ENCODE measurements at regions not wholly inside any gene's neighbourhood (a gene's known extent, or its start where the extent isn't known, plus 50 kb on each side); places are given as distances from the start of the nearest gene placed in this dataset.

DNA sequence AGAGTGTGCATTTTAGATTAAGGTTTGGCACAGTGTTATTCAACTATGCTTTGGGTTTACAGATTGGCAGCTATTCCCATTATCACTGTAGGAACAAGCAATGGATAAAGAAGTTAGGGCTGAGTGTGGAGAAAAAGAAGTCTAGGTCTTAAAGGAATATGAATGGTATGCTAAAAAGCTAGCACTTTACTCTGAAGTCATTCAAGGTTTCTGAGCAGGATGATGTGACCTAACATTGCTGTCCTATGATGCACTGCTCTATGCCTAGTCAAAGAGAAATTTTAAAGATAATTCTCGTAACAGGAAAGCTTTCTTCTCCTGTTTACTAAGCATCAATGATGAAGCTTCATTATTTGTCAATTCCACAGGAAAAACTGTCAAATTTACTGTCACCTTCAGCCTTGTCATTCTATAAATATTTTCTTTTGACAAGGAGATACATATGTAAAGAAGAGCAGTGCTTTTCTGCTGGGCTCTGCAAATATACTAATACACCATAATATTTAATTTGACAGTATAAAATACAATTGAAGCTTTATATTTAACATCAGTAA lies 476.1 kb upstream of the PTPRD start:
- TF ChIP-seq POLR2AphosphoS5 (IDR thresholded peaks at IDR 0.05; ENCODE audit: low read depth, low read length), result no peak
- TF ChIP-seq, protein P1, sequence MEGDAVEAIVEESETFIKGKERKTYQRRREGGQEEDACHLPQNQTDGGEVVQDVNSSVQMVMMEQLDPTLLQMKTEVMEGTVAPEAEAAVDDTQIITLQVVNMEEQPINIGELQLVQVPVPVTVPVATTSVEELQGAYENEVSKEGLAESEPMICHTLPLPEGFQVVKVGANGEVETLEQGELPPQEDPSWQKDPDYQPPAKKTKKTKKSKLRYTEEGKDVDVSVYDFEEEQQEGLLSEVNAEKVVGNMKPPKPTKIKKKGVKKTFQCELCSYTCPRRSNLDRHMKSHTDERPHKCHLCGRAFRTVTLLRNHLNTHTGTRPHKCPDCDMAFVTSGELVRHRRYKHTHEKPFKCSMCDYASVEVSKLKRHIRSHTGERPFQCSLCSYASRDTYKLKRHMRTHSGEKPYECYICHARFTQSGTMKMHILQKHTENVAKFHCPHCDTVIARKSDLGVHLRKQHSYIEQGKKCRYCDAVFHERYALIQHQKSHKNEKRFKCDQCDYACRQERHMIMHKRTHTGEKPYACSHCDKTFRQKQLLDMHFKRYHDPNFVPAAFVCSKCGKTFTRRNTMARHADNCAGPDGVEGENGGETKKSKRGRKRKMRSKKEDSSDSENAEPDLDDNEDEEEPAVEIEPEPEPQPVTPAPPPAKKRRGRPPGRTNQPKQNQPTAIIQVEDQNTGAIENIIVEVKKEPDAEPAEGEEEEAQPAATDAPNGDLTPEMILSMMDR (IDR thresholded peaks at IDR 0.05), result no peak
- no peak for TF ChIP-seq SIN3A (IDR thresholded peaks at IDR 0.05; ENCODE audit: borderline replicate concordance, insufficient read depth, low read depth, low read length)

DNA sequence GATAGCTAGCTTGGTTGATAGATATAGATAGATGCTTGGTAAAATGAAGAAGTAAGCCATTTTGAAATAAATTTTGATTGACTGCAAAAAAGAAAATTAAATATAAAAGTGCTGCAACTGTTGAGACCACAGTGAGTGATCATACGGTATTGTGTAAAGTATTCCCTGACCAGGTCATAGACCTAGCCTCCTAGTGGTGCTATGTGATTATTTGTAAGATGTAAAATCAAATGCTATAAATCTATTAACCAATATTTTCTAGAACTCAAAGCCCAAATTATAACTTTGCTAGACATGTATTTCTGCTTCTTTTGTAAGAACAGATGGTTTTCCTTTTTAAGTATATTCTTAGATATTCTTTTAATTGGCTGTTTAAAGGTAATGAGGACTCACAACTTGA lies 480.2 kb upstream of the PTPRD start:
- POLR2A ChIA-PET, result no interaction called here
- ATAC-seq, result no peak
- BruUV-seq (replicated peaks), result no TSS peak
- CTCF ChIA-PET, result no interaction called here
- Histone ChIP-seq H3K4me3 (ENCODE audit: low read depth in 2 of 2, low read length in 2 of 2) (no peak overlapping the region), H3K36me3 (ENCODE audit: control insufficient read depth, insufficient read depth, low read length) (no peaks in the 10 kb centered on the region), H3K9me3 (ENCODE audit: control insufficient read depth, insufficient read depth, low read depth, low read length) (no peaks in the 10 kb centered on the region), H3K27me3 (ENCODE audit: control insufficient read depth, insufficient read depth, low read length) (no peaks in the 10 kb centered on the region), H3K4me1 (ENCODE audit: control insufficient read depth, insufficient read depth, low read length) (no peaks in the 10 kb centered on the region), H3K27ac (ENCODE audit: low read length) (no peak overlapping the region)
- TF ChIP-seq SIN3A (IDR thresholded peaks at IDR 0.05; ENCODE audit: borderline replicate concordance, insufficient read depth, low read depth, low read length) (no peak), POLR2AphosphoS5 (IDR thresholded peaks at IDR 0.05; ENCODE audit: low read depth, low read length) (no peak), TCF7L2 (IDR thresholded peaks at IDR 0.05; ENCODE audit: low read depth, low read length) (no peak)
- TF ChIP-seq, protein P2, sequence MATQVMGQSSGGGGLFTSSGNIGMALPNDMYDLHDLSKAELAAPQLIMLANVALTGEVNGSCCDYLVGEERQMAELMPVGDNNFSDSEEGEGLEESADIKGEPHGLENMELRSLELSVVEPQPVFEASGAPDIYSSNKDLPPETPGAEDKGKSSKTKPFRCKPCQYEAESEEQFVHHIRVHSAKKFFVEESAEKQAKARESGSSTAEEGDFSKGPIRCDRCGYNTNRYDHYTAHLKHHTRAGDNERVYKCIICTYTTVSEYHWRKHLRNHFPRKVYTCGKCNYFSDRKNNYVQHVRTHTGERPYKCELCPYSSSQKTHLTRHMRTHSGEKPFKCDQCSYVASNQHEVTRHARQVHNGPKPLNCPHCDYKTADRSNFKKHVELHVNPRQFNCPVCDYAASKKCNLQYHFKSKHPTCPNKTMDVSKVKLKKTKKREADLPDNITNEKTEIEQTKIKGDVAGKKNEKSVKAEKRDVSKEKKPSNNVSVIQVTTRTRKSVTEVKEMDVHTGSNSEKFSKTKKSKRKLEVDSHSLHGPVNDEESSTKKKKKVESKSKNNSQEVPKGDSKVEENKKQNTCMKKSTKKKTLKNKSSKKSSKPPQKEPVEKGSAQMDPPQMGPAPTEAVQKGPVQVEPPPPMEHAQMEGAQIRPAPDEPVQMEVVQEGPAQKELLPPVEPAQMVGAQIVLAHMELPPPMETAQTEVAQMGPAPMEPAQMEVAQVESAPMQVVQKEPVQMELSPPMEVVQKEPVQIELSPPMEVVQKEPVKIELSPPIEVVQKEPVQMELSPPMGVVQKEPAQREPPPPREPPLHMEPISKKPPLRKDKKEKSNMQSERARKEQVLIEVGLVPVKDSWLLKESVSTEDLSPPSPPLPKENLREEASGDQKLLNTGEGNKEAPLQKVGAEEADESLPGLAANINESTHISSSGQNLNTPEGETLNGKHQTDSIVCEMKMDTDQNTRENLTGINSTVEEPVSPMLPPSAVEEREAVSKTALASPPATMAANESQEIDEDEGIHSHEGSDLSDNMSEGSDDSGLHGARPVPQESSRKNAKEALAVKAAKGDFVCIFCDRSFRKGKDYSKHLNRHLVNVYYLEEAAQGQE (IDR thresholded peaks at IDR 0.05; ENCODE audit: insufficient read depth in 1 of 2, low read depth in 2 of 2, low read length in 1 of 2), result no peak
- TF ChIP-seq, protein P1 (IDR thresholded peaks at IDR 0.05), result no peak
- intact Hi-C loops (cut with micrococcal nuclease; ENCODE audit: unreplicated experiment), result no loop called here
- in situ Hi-C loops (cut with HindIII; ENCODE audit: low pct_unique_long_range_greater_than_20kb, low sequenced_read_pairs), result no loop called here
- no peak for DNase-seq (ENCODE audit: low read depth, low spot score)

More for the DNA sequence above, 476.1 kb upstream of the PTPRD start:
- no TSS peak for BruUV-seq (replicated peaks)
- no peaks in the 10 kb centered on the region for H3K9me3 ChIP-seq (ENCODE audit: control insufficient read depth, insufficient read depth, low read depth, low read length)
- POLR2A ChIA-PET, result no interaction called here
- no peaks in the 10 kb centered on the region for H3K27me3 ChIP-seq (ENCODE audit: control insufficient read depth, insufficient read depth, low read length)
- H3K36me3 ChIP-seq (ENCODE audit: control insufficient read depth, insufficient read depth, low read length), result no peaks in the 10 kb centered on the region
- ATAC-seq, result no peak
- no peak for DNase-seq (ENCODE audit: low read depth, low spot score)
- H3K4me3 ChIP-seq (ENCODE audit: low read depth in 2 of 2, low read length in 2 of 2), result no peak overlapping the region
- in situ Hi-C loops (cut with HindIII; ENCODE audit: low pct_unique_long_range_greater_than_20kb, low sequenced_read_pairs), result no loop called here
- no peaks in the 10 kb centered on the region for H3K4me1 ChIP-seq (ENCODE audit: control insufficient read depth, insufficient read depth, low read length)
- intact Hi-C loops (cut with micrococcal nuclease; ENCODE audit: unreplicated experiment), result no loop called here
- H3K27ac ChIP-seq (ENCODE audit: low read length), result no peak overlapping the region
- CTCF ChIA-PET, result no interaction called here

All from Panc1 (cell line).